Osteoblast (primary cell): ENCODE measurements at regions not wholly inside any gene's neighbourhood (a gene's known extent, or its start where the extent isn't known, plus 50 kb on each side); places are given as distances from the start of the nearest gene placed in this dataset.

ENCODE experiments used
- DNase-seq: peaks from one replicate; pipeline ENCODE4 v3.0.0; 2011; ENCODE audit warnings: low spot score, mixed read lengths; ENCODE audit not compliant: insufficient read length; ENCODE audit errors: missing footprints
- H2AFZ ChIP-seq: 2 replicates; pipeline ENCODE4 v1.6.0; 2011; ENCODE audit warnings: mild to moderate bottlenecking, low read length
- H3K27ac ChIP-seq: 2 replicates; pipeline ENCODE4 v1.5.1; 2011; ENCODE audit warnings: mild to moderate bottlenecking, low read depth, low read length, moderate library complexity
- H3K27me3 ChIP-seq: 2 replicates; pipeline ENCODE4 v1.6.0; 2012; ENCODE audit warnings: mild to moderate bottlenecking, control low read depth, inconsistent platforms, low read length, moderate library complexity; ENCODE audit not compliant: insufficient read depth
- H3K36me3 ChIP-seq: 2 replicates; pipeline ENCODE4 v1.5.1; 2011; ENCODE audit warnings: mild to moderate bottlenecking, low read length, control low read depth, moderate library complexity; ENCODE audit not compliant: insufficient read depth
- H3K4me1 ChIP-seq: 2 replicates; pipeline ENCODE4 v1.5.1; 2011; ENCODE audit warnings: mild to moderate bottlenecking, low read length, control low read depth, moderate library complexity; ENCODE audit not compliant: insufficient read depth
- H3K4me2 ChIP-seq: 2 replicates; pipeline ENCODE4 v1.6.0; 2011; ENCODE audit warnings: mild to moderate bottlenecking, low read length; ENCODE audit not compliant: insufficient read depth
- H3K4me3 ChIP-seq: fragments of 200-600 bp; sonication (generic); 3 replicates; pipeline ENCODE4 v1.5.1; 2012; ENCODE audit warnings: mild to moderate bottlenecking, low read length, inconsistent platforms; ENCODE audit not compliant: insufficient read depth
- H3K79me2 ChIP-seq: 2 replicates; pipeline ENCODE4 v1.6.0; 2012; ENCODE audit warnings: mild to moderate bottlenecking, low read length, control low read depth, inconsistent platforms; ENCODE audit not compliant: insufficient read depth
- H3K9me3 ChIP-seq: 2 replicates; pipeline ENCODE4 v1.5.1; 2011; ENCODE audit warnings: low read depth, low read length, control low read depth
- H4K20me1 ChIP-seq: 2 replicates; pipeline ENCODE4 v1.6.0; 2012; ENCODE audit warnings: mild to moderate bottlenecking, low read length, control low read depth; ENCODE audit not compliant: insufficient read depth
- CTCF ChIP-seq: IDR thresholded peaks from 2 replicates; pipeline ENCODE4 v1.5.1; 2011; ENCODE audit warnings: mild to moderate bottlenecking, low read depth, low read length, moderate library complexity; ENCODE audit errors: extremely low read depth

- TF ChIP-seq CTCF: no peak
- Histone ChIP-seq H4K20me1 (no peaks in the 10 kb centered on the region), H3K27me3 (peaks cover 5% of the 10 kb centered on the region), H3K36me3 (no peaks in the 10 kb centered on the region), H3K4me1 (no peaks in the 10 kb centered on the region), H3K9me3 (no peaks in the 10 kb centered on the region), H3K79me2 (no peaks in the 10 kb centered on the region), H3K4me2 (no peak overlapping the region), H3K27ac (no peak overlapping the region), H3K4me3 (no peak overlapping the region), H2AFZ (no peak overlapping the region)
- DNase-seq: no peak
Observed at GRCh38 chr11:116689413-116690127, 83.2 kb downstream of the BUD13 start.

- H3K4me1 ChIP-seq: no peaks in the 10 kb centered on the region
- H2AFZ ChIP-seq: no peak overlapping the region
- TF ChIP-seq CTCF: no peak
- no peaks in the 10 kb centered on the region for H3K79me2 ChIP-seq
- H3K4me3 ChIP-seq: no peak overlapping the region
- no peak overlapping the region for H3K27ac ChIP-seq
- H3K4me2 ChIP-seq: no peak overlapping the region
- H3K9me3 ChIP-seq: no peaks in the 10 kb centered on the region
- H3K36me3 ChIP-seq: no peaks in the 10 kb centered on the region
- peaks cover 5% of the 10 kb centered on the region for H3K27me3 ChIP-seq
- no peaks in the 10 kb centered on the region for H4K20me1 ChIP-seq
- no peak for DNase-seq
Observed at GRCh38 chr11:116688202-116688540, 84.6 kb downstream of the BUD13 start.

- Histone ChIP-seq H3K4me3 (no peak overlapping the region), H3K27ac (no peak overlapping the region), H3K4me1 (no peaks in the 10 kb centered on the region), H3K27me3 (peaks cover 5% of the 10 kb centered on the region), H3K9me3 (no peaks in the 10 kb centered on the region), H4K20me1 (no peaks in the 10 kb centered on the region), H3K79me2 (no peaks in the 10 kb centered on the region), H2AFZ (no peak overlapping the region), H3K4me2 (no peak overlapping the region), H3K36me3 (no peaks in the 10 kb centered on the region)
- TF ChIP-seq CTCF: no peak
- DNase-seq: no peak
Observed at GRCh38 chr11:116687458-116688201, 85.2 kb downstream of the BUD13 start.

- no peak for DNase-seq
- Histone ChIP-seq H4K20me1 (no peaks in the 10 kb centered on the region), H2AFZ (no peak overlapping the region), H3K4me2 (no peak overlapping the region), H3K9me3 (no peaks in the 10 kb centered on the region), H3K79me2 (no peaks in the 10 kb centered on the region), H3K4me1 (no peaks in the 10 kb centered on the region), H3K4me3 (no peak overlapping the region), H3K36me3 (no peaks in the 10 kb centered on the region), H3K27ac (no peak overlapping the region), H3K27me3 (peaks cover 5% of the 10 kb centered on the region)
- TF ChIP-seq CTCF: no peak
Observed at GRCh38 chr11:116686866-116687265, 85.9 kb downstream of the BUD13 start.
